K562 (cell line): ENCODE measurements at regions not wholly inside any gene's neighbourhood (a gene's known extent, or its start where the extent isn't known, plus 50 kb on each side); places are given as distances from the start of the nearest gene placed in this dataset.

Source experiments
- ATAC-seq: fragments of 200-7000 bp; cut with Tn5 transposase; 3 replicates; pipeline ENCODE4 v1.9.1; 2020; ENCODE audit warnings: moderate library complexity
- BruUV-seq: library from RNA; stranded (reverse); fragments of 400-500 nt; replicated peaks from 2 replicates; lab custom pipeline; 2021; lab: Mats Ljungman, UMichigan
- CTCF ChIA-PET: fragments of 300-600 bp; formaldehyde crosslinking; extraction: SDS; loops from one replicate; lab custom pipeline; 2021; ENCODE audit warnings: low intra/inter-chr PET ratio; lab: Yijun Ruan, JAX
- POLR2A ChIA-PET: fragments of 300-600, 350-650 bp; sonication (Branson Sonifier 250); formaldehyde crosslinking; extraction: SDS; loops from one replicate; lab custom pipeline; 2021; ENCODE audit warnings: antibody characterized with exemption, inconsistent platforms; lab: Yijun Ruan, JAX
- DNase-seq, 4 experiments: peaks; one replicate each; pipeline versions ENCODE4 v3.0.0 to v3.0.0-alpha.2; 2011 to 2018; ENCODE audit warnings: low spot score in 3 of 4, mixed read lengths in 3 of 4; ENCODE audit errors: extremely low read depth in 1 of 4
- FAIRE-seq: peaks from 2 replicates; lab custom pipeline; 2011; peaks lifted over from hg19 to GRCh38; lab: Jason Lieb, UNC
- H2AFZ ChIP-seq: 2 replicates; pipeline ENCODE4 v1.6.0; 2011; ENCODE audit warnings: low read depth, low read length, control low read depth, inconsistent platforms
- H3K27ac ChIP-seq: fragments of 200-600 bp; 3 replicates; pipeline ENCODE4 v1.8.0; 2011; ENCODE audit warnings: low read depth, mild to moderate bottlenecking, control low read depth, inconsistent platforms, low read length, moderate library complexity, mixed read lengths; ENCODE audit errors: extremely low read depth
- H3K27me3 ChIP-seq, 2 experiments: fragments of 300-600 bp in 1 of 2; 2 replicates in 1 of 2; 3 replicates in 1 of 2; pipeline versions ENCODE4 v1.6.0 to v1.8.0; 2011; ENCODE audit warnings: inconsistent platforms in 2 of 2, low read length in 2 of 2, mild to moderate bottlenecking in 1 of 2, mixed read lengths in 1 of 2, moderate library complexity in 1 of 2; ENCODE audit not compliant: control insufficient read depth in 2 of 2, insufficient read depth in 2 of 2
- H3K36me3 ChIP-seq: fragments of 300-600 bp; 3 replicates; pipeline ENCODE4 v1.8.0; 2011; ENCODE audit warnings: mild to moderate bottlenecking, low read length, inconsistent platforms; ENCODE audit not compliant: control insufficient read depth, insufficient read depth
- H3K4me1 ChIP-seq, 2 experiments: fragments of 200-600 bp in 1 of 2; replicated peaks in 1 of 2; 2 replicates in 1 of 2; 3 replicates in 1 of 2; pipeline versions ENCODE4 v1.5.1 to v1.8.0; 2011; ENCODE audit warnings: inconsistent platforms in 2 of 2, low read length in 2 of 2, mild to moderate bottlenecking in 1 of 2, mixed read lengths in 1 of 2, moderate library complexity in 1 of 2; ENCODE audit not compliant: control insufficient read depth in 2 of 2, insufficient read depth in 2 of 2
- H3K4me2 ChIP-seq: 2 replicates; pipeline ENCODE4 v1.6.1; 2011; ENCODE audit warnings: low read length, control low read depth, inconsistent platforms, mixed read lengths; ENCODE audit not compliant: insufficient read depth
- H3K4me3 ChIP-seq: fragments of 200-600 bp; sonication (generic), shearing (Covaris generic); 2 replicates; pipeline ENCODE4 v1.5.1; 2016; ENCODE audit warnings: control low read depth, inconsistent platforms
- H3K79me2 ChIP-seq: fragments of 200-600 bp; 3 replicates; pipeline ENCODE4 v1.8.0; 2011; ENCODE audit warnings: low read length, inconsistent platforms; ENCODE audit not compliant: control insufficient read depth, insufficient read depth
- H3K9ac ChIP-seq, 2 experiments: 2 replicates each; pipeline versions ENCODE4 v1.6.0 to v1.6.1; 2011; ENCODE audit warnings: low read depth in 2 of 2, low read length in 2 of 2, control low read depth in 1 of 2, inconsistent platforms in 1 of 2, mild to moderate bottlenecking in 1 of 2, mixed read lengths in 1 of 2; ENCODE audit not compliant: insufficient read depth in 1 of 2
- H3K9me1 ChIP-seq: one replicate; pipeline ENCODE4 v1.6.0; 2011; ENCODE audit warnings: inconsistent platforms, mild to moderate bottlenecking, low read length, moderate library complexity; ENCODE audit not compliant: control insufficient read depth, insufficient read depth
- H3K9me3 ChIP-seq: replicated peaks from 2 replicates; pipeline ENCODE4 v1.5.1; 2011; ENCODE audit warnings: low read depth, low read length, inconsistent platforms; ENCODE audit not compliant: control insufficient read depth, insufficient read depth
- H4K20me1 ChIP-seq: replicated peaks from 2 replicates; pipeline ENCODE4 v1.6.1; 2011; ENCODE audit warnings: low read length, inconsistent platforms, mixed read lengths; ENCODE audit not compliant: control insufficient read depth, insufficient read depth
- CEBPB ChIP-seq: fragments of 450-650 bp; IDR thresholded peaks from 2 replicates; pipeline ENCODE4 v1.6.1; 2016; ENCODE audit warnings: missing genetic modification characterization, missing compliant biosample characterization
- HNRNPL ChIP-seq: fragments of 200-400 bp; formaldehyde crosslinking; IDR thresholded peaks from 2 replicates; pipeline ENCODE4 v1.6.1; 2017; ENCODE audit warnings: low read depth, mild to moderate bottlenecking, low read length
- MCM2 ChIP-seq: fragments of 450-650 bp; IDR thresholded peaks from 2 replicates; pipeline ENCODE4 v1.6.1; 2017; ENCODE audit warnings: low read depth, mild to moderate bottlenecking
- POLR3G ChIP-seq: IDR thresholded peaks from 2 replicates; pipeline ENCODE4 v1.6.1; 2011; ENCODE audit not compliant: insufficient read length, insufficient replicate concordance; ENCODE audit errors: extremely low read depth
- SAFB ChIP-seq: fragments of 200-400 bp; formaldehyde crosslinking; IDR thresholded peaks from 2 replicates; pipeline ENCODE4 v1.6.1; 2017; ENCODE audit warnings: low read depth, low read length, borderline replicate concordance
- SMARCA5 ChIP-seq: fragments of 450-650 bp; IDR thresholded peaks from 2 replicates; pipeline ENCODE4 v1.6.1; 2016
- SRSF9 ChIP-seq: fragments of 200-400 bp; formaldehyde crosslinking; IDR thresholded peaks from 2 replicates; pipeline ENCODE4 v1.6.1; 2017; ENCODE audit warnings: low read depth, low read length, borderline replicate concordance
- TSC22D4 ChIP-seq: fragments of 450-650 bp; IDR thresholded peaks from 2 replicates; pipeline ENCODE4 v1.6.1; 2016; ENCODE audit warnings: missing genetic modification characterization, missing biosample characterization, control low read depth
- ZNF23 ChIP-seq: fragments of 250-450 bp; sonication (Bioruptor Pico); IDR thresholded peaks from 2 replicates; pipeline ENCODE4 v1.4.0; 2020; ENCODE audit warnings: mild to moderate bottlenecking
- WGBS: fragments of 100-300 bp; shearing (Covaris generic); methylation state at CpG from one replicate; pipeline ENCODE4 v1.1.6; 2016; ENCODE audit warnings: low coverage, mixed read lengths; ENCODE audit not compliant: insufficient coverage; ENCODE audit errors: missing lambda C conversion rate; 5-methylcytosine and 5-hydroxymethylcytosine counted together
- in situ Hi-C: fragments of 300-500 bp; cut with MboI; formaldehyde crosslinking; loops from 4 replicates; pipeline ENCODE4 v1.15.0; 2018; ENCODE audit warnings: inconsistent platforms, mixed read lengths
- intact Hi-C: fragments of 100-400 bp; cut with micrococcal nuclease; formaldehyde crosslinking; loops from 2 replicates; pipeline ENCODE4 v1.14.2; 2022
- TF ChIP-seq, protein P1 (sequence below): fragments of 250-450 bp; sonication (Bioruptor Pico); IDR thresholded peaks from 2 replicates; pipeline ENCODE4 v1.8.0; 2022; ENCODE audit warnings: inconsistent platforms

DNA sequence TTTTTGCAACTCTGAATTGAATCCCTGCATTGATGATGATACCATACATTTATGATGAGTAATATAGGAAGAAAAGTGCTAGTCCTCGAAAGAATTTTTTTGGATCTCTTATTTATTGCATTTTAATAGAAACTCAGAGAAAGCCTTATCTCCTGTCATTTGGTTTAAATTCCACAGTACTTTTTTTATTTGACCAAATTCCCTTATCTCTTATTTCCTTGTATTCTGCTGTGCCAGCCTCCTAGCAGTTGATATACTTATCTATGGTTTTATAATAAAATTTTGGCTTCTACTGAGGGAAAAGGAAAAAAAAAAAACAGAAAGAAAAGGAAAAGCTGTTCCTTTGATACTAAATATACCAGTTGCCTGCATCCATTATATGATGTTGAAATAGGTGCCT is 535.1 kb upstream of the NR2F2 start (continued):
- TF ChIP-seq MCM2 (no peak), SAFB (no peak), SMARCA5 (no peak), SRSF9 (no peak), TSC22D4 (no peak), HNRNPL (no peak), ZNF23 (CRISPR knock-in tag) (no peak)
- TF ChIP-seq, protein P1, sequence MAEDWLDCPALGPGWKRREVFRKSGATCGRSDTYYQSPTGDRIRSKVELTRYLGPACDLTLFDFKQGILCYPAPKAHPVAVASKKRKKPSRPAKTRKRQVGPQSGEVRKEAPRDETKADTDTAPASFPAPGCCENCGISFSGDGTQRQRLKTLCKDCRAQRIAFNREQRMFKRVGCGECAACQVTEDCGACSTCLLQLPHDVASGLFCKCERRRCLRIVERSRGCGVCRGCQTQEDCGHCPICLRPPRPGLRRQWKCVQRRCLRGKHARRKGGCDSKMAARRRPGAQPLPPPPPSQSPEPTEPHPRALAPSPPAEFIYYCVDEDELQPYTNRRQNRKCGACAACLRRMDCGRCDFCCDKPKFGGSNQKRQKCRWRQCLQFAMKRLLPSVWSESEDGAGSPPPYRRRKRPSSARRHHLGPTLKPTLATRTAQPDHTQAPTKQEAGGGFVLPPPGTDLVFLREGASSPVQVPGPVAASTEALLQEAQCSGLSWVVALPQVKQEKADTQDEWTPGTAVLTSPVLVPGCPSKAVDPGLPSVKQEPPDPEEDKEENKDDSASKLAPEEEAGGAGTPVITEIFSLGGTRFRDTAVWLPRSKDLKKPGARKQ (CRISPR knock-in tag), result no peak

DNA sequence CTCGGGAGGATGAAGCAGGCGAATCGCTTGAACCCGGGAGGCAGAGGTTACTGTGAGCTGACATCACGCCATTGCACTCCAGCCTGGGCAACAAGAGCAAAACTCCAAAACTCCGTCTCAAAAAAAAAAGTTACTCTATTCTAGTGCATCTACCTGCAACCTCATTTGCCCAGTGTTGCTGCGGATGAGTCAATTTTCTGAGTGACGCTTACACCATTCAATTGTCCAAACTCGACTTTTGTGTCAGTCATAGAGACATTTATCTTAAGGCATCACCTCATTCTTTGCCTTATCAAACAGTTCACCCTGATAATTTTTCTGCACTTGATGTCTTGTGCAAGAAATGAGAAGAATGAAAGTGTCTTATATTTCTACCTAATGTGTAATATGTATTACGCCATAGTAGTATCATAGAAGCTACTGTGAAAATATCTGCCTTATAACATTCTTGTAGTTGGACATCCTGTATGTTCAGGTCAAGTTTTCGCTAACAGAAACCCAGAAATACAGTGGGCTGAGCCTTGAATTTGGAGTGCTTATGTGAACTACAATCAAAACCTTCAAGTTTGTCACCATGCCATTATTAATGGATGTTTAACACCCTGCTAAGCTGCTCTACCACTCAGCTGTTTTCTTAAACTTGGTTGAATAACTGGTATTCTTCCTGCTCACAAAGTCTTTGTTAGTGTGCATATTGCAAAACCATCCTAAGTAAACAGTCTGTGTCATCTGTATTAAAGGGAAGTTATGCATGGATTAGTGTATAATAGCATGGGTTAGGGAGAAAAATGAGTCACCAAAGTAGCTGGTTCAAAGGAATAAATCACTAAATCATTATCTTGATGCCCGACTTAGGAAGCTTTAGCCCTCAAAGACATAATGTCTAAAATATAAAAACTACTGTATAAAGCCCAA is 531.0 kb upstream of the NR2F2 start:
- H3K27me3 ChIP-seq, result no peaks in the 10 kb centered on the region
- no peaks in the 10 kb centered on the region for H3K4me1 ChIP-seq
- no peak for TF ChIP-seq POLR3G
- peak; percentile 59 for TF ChIP-seq CEBPB
- TF ChIP-seq, all 486 proteins: peak for 1
- no peaks in the 10 kb centered on the region for H4K20me1 ChIP-seq
- 90% methylated on average over 12 of the region's 12 CpGs for WGBS
- no peak overlapping the region for H3K9ac ChIP-seq
- no peak overlapping the region for H3K4me2 ChIP-seq
- H3K4me3 ChIP-seq, result no peak overlapping the region
- H3K9me1 ChIP-seq, result no peaks in the 10 kb centered on the region
- no peak overlapping the region for H3K27ac ChIP-seq
- DNase-seq (no peak), FAIRE-seq (no peak), ATAC-seq (no peak)
- no peaks in the 10 kb centered on the region for H3K79me2 ChIP-seq
- ChIA-PET CTCF (no interaction called here), POLR2A (no interaction called here)
- in situ Hi-C loops (no loop called here), intact Hi-C loops (no loop called here)
- H3K36me3 ChIP-seq, result no peaks in the 10 kb centered on the region
- no peaks in the 10 kb centered on the region for H3K9me3 ChIP-seq
- H2AFZ ChIP-seq, result no peak overlapping the region
- no TSS peak for BruUV-seq
